ENCODE measurements at regions not wholly inside any gene's neighbourhood (a gene's known extent, or its start where the extent isn't known, plus 50 kb on each side); places are given as distances from the start of the nearest gene placed in this dataset.

GRCh38 chr2:64363848-64364247 is 90.1 kb upstream of the LGALSL start:
- DNase-seq (ENCODE audit: low read depth in 2 of 3, low spot score in 1 of 3) = no peak

- DNase-seq (ENCODE audit: low read depth in 2 of 3, low spot score in 1 of 3) = no peak
Measured at GRCh38 chr2:64367444-64368232, 86.3 kb upstream of the LGALSL start.

GRCh38 chr2:64369706-64370105 is 84.3 kb upstream of the LGALSL start:
- no peak for DNase-seq (ENCODE audit: low read depth in 2 of 3, low spot score in 1 of 3)

GRCh38 chr2:64371727-64372126 is 82.2 kb upstream of the LGALSL start:
- DNase-seq (ENCODE audit: low read depth in 2 of 3, low spot score in 1 of 3) = no peak

GRCh38 chr2:64374686-64375085 is 79.3 kb upstream of the LGALSL start:
- no peak for DNase-seq (ENCODE audit: low read depth in 2 of 3, low spot score in 1 of 3)

- DNase-seq (ENCODE audit: low read depth in 2 of 3, low spot score in 1 of 3) = no peak
Measured at GRCh38 chr2:64376926-64377325, 77.0 kb upstream of the LGALSL start.

- no peak for DNase-seq (ENCODE audit: low read depth in 2 of 3, low spot score in 1 of 3)
Measured at GRCh38 chr2:64379186-64379585, 74.8 kb upstream of the LGALSL start.

- DNase-seq (ENCODE audit: low read depth in 2 of 3, low spot score in 1 of 3) = no peak
Measured at GRCh38 chr2:64380853-64381527, 73.0 kb upstream of the LGALSL start.

GRCh38 chr2:64383016-64383591 is 70.9 kb upstream of the LGALSL start:
- no peak for DNase-seq (ENCODE audit: low read depth in 2 of 3, low spot score in 1 of 3)

- DNase-seq (ENCODE audit: low read depth in 2 of 3, low spot score in 1 of 3) = no peak
Measured at GRCh38 chr2:64383881-64384280, 70.1 kb upstream of the LGALSL start.

GRCh38 chr2:64386676-64387075 is 67.3 kb upstream of the LGALSL start:
- no peak for DNase-seq (ENCODE audit: low read depth in 2 of 3, low spot score in 1 of 3)

GRCh38 chr2:64390586-64390985 is 63.4 kb upstream of the LGALSL start:
- no peak for DNase-seq (ENCODE audit: low read depth in 2 of 3, low spot score in 1 of 3)

- no peak for DNase-seq (ENCODE audit: low read depth in 2 of 3, low spot score in 1 of 3)
Measured at GRCh38 chr2:64391424-64391823, 62.5 kb upstream of the LGALSL start.

- DNase-seq (ENCODE audit: low read depth in 2 of 3, low spot score in 1 of 3) = no peak
Measured at GRCh38 chr2:64391940-64392339, 62.0 kb upstream of the LGALSL start.

GRCh38 chr2:64392529-64392928 is 61.4 kb upstream of the LGALSL start:
- no peak for DNase-seq (ENCODE audit: low read depth in 2 of 3, low spot score in 1 of 3)

GRCh38 chr2:64393383-64394010 is 60.5 kb upstream of the LGALSL start:
- DNase-seq (ENCODE audit: low read depth in 2 of 3, low spot score in 1 of 3) = no peak

GRCh38 chr2:64394153-64394552 is 59.8 kb upstream of the LGALSL start:
- no peak for DNase-seq (ENCODE audit: low read depth in 2 of 3, low spot score in 1 of 3)

GRCh38 chr2:64396001-64396400 is 58.0 kb upstream of the LGALSL start:
- DNase-seq (ENCODE audit: low read depth in 2 of 3, low spot score in 1 of 3) = no peak

GRCh38 chr2:64396551-64396950 is 57.4 kb upstream of the LGALSL start:
- no peak for DNase-seq (ENCODE audit: low read depth in 2 of 3, low spot score in 1 of 3)

- DNase-seq (ENCODE audit: low read depth in 2 of 3, low spot score in 1 of 3) = no peak
Measured at GRCh38 chr2:64398516-64399129, 55.3 kb upstream of the LGALSL start.

GRCh38 chr2:64399521-64399920 is 54.4 kb upstream of the LGALSL start:
- no peak for DNase-seq (ENCODE audit: low read depth in 2 of 3, low spot score in 1 of 3)
